Neural cell (in vitro differentiated cells): ENCODE measurements at regions not wholly inside any gene's neighbourhood (a gene's known extent, or its start where the extent isn't known, plus 50 kb on each side); places are given as distances from the start of the nearest gene placed in this dataset.

Experiments used
- H2AFZ ChIP-seq: fragments of 200-600, 300-800 bp; sonication (generic), shearing (Covaris generic); 2 replicates; pipeline ENCODE4 v1.6.0; 2014; ENCODE audit warnings: low read depth, mild to moderate bottlenecking, antibody characterized with exemption, low read length, moderate library complexity
- H3F3A ChIP-seq: fragments of 200-600 bp; shearing (Covaris generic); 2 replicates; pipeline ENCODE4 v1.6.1; 2016; ENCODE audit warnings: mild to moderate bottlenecking, moderate library complexity, mixed read lengths, antibody characterized with exemption, low read length; ENCODE audit not compliant: insufficient read depth, poor library complexity, severe bottlenecking
- H3K27ac ChIP-seq: fragments of 200-600, 300-800 bp; sonication (generic), shearing (Covaris generic); 2 replicates; pipeline ENCODE4 v1.5.1; 2014; ENCODE audit warnings: mild to moderate bottlenecking, low read length, moderate library complexity
- H3K27me3 ChIP-seq: fragments of 300-800, 200-600 bp; sonication (generic), shearing (Covaris generic); 2 replicates; pipeline ENCODE4 v1.6.0; 2014; ENCODE audit warnings: mild to moderate bottlenecking, low read depth, low read length, moderate library complexity; ENCODE audit not compliant: insufficient read depth
- H3K36me3 ChIP-seq: fragments of 300-800, 200-600 bp; sonication (generic), shearing (Covaris generic); 2 replicates; pipeline ENCODE4 v1.5.1; 2014; ENCODE audit warnings: mild to moderate bottlenecking, antibody characterized with exemption, low read length, moderate library complexity; ENCODE audit not compliant: insufficient read depth
- H3K4me2 ChIP-seq: fragments of 300-800, 200-600 bp; sonication (generic), shearing (Covaris generic); 2 replicates; pipeline ENCODE4 v1.6.0; 2014; ENCODE audit warnings: mild to moderate bottlenecking, low read length
- H3K4me3 ChIP-seq: fragments of 300-800, 200-600 bp; sonication (generic), shearing (Covaris generic); 2 replicates; pipeline ENCODE4 v1.5.1; 2014; ENCODE audit warnings: mild to moderate bottlenecking, low read length, moderate library complexity
- H3K79me2 ChIP-seq: fragments of 200-600 bp; shearing (Covaris generic); replicated peaks from 2 replicates; pipeline ENCODE4 v1.6.0; 2014; ENCODE audit warnings: mild to moderate bottlenecking, low read length, moderate library complexity; ENCODE audit not compliant: insufficient read depth
- H3K9ac ChIP-seq: fragments of 300-800, 200-600 bp; sonication (generic), shearing (Covaris generic); 2 replicates; pipeline ENCODE4 v1.6.1; 2016; ENCODE audit warnings: mild to moderate bottlenecking, low read length, mixed read lengths
- H3K9me2 ChIP-seq: fragments of 200-600 bp; shearing (Covaris generic); 2 replicates; pipeline ENCODE4 v1.6.1; 2016; ENCODE audit warnings: mild to moderate bottlenecking, low read length, mixed read lengths; ENCODE audit not compliant: insufficient read depth
- H3K9me3 ChIP-seq: fragments of 200-600, 300-800 bp; sonication (generic), shearing (Covaris generic); 2 replicates; pipeline ENCODE4 v1.6.1; 2016; ENCODE audit warnings: mild to moderate bottlenecking, mixed run types, low read length, moderate library complexity, mixed read lengths
- H4K20me1 ChIP-seq: fragments of 200-600 bp; shearing (Covaris generic); 2 replicates; pipeline ENCODE4 v1.6.1; 2016; ENCODE audit warnings: mild to moderate bottlenecking, mixed run types; ENCODE audit not compliant: insufficient read depth
- EP300 ChIP-seq: fragments of 450-650 bp; conservative IDR thresholded peaks from 2 replicates; pipeline ENCODE4 v1.6.1; 2014; ENCODE audit warnings: antibody characterized with exemption, mild to moderate bottlenecking, moderate library complexity; ENCODE audit not compliant: poor library complexity, severe bottlenecking
- EZH2 ChIP-seq: fragments of 200-600, 300-800 bp; shearing (Covaris generic), sonication (generic); IDR thresholded peaks from 2 replicates; pipeline ENCODE4 v1.6.1; 2014; ENCODE audit warnings: antibody characterized with exemption, low read length, borderline replicate concordance, mild to moderate bottlenecking; ENCODE audit not compliant: insufficient read depth, poor library complexity, severe bottlenecking
- MXI1 ChIP-seq: fragments of 450-650 bp; conservative IDR thresholded peaks from 2 replicates; pipeline ENCODE4 v1.6.1; 2014; ENCODE audit warnings: antibody characterized with exemption, mild to moderate bottlenecking; ENCODE audit not compliant: poor library complexity, severe bottlenecking
- POLR2AphosphoS5 ChIP-seq: IDR thresholded peaks from 2 replicates; pipeline ENCODE4 v1.6.1; 2012
- RAD21 ChIP-seq: fragments of 450-650 bp; conservative IDR thresholded peaks from 2 replicates; pipeline ENCODE4 v1.6.1; 2014; ENCODE audit warnings: antibody characterized with exemption, mild to moderate bottlenecking, moderate library complexity
- REST ChIP-seq: IDR thresholded peaks from 2 replicates; pipeline ENCODE4 v1.6.1; 2012; ENCODE audit warnings: borderline replicate concordance
- SMC3 ChIP-seq: fragments of 450-650 bp; conservative IDR thresholded peaks from 2 replicates; pipeline ENCODE4 v1.6.1; 2014; ENCODE audit warnings: antibody characterized with exemption, mild to moderate bottlenecking, moderate library complexity; ENCODE audit not compliant: poor library complexity
- TAF1 ChIP-seq: IDR thresholded peaks from 2 replicates; pipeline ENCODE4 v1.6.1; 2012; ENCODE audit warnings: low read depth
- TF ChIP-seq, protein P1 (sequence below): fragments of 450-650 bp; IDR thresholded peaks from 2 replicates; pipeline ENCODE4 v1.5.1; 2014; ENCODE audit warnings: antibody characterized with exemption, mild to moderate bottlenecking, moderate library complexity; ENCODE audit not compliant: poor library complexity, severe bottlenecking

GRCh38 chr1:192756314-192756713 is 52.5 kb upstream of the RGS2 start:
- H4K20me1 ChIP-seq = no peaks in the 10 kb centered on the region
- no peak overlapping the region for H2AFZ ChIP-seq
- no peaks in the 10 kb centered on the region for H3K36me3 ChIP-seq
- H3K9me2 ChIP-seq = no peaks in the 10 kb centered on the region
- H3K27me3 ChIP-seq = no peaks in the 10 kb centered on the region
- no peak for TF ChIP-seq REST
- TF ChIP-seq EZH2 = no peak
- no peak for TF ChIP-seq EP300
- no peak for TF ChIP-seq TAF1
- no peak for TF ChIP-seq RAD21
- TF ChIP-seq, protein P1, sequence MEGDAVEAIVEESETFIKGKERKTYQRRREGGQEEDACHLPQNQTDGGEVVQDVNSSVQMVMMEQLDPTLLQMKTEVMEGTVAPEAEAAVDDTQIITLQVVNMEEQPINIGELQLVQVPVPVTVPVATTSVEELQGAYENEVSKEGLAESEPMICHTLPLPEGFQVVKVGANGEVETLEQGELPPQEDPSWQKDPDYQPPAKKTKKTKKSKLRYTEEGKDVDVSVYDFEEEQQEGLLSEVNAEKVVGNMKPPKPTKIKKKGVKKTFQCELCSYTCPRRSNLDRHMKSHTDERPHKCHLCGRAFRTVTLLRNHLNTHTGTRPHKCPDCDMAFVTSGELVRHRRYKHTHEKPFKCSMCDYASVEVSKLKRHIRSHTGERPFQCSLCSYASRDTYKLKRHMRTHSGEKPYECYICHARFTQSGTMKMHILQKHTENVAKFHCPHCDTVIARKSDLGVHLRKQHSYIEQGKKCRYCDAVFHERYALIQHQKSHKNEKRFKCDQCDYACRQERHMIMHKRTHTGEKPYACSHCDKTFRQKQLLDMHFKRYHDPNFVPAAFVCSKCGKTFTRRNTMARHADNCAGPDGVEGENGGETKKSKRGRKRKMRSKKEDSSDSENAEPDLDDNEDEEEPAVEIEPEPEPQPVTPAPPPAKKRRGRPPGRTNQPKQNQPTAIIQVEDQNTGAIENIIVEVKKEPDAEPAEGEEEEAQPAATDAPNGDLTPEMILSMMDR = no peak
- no peak for TF ChIP-seq MXI1
- no peak for TF ChIP-seq POLR2AphosphoS5
- no peak for TF ChIP-seq SMC3
- no peak overlapping the region for H3K9ac ChIP-seq
- no peaks in the 10 kb centered on the region for H3K79me2 ChIP-seq
- no peak overlapping the region for H3K27ac ChIP-seq
- no peaks in the 10 kb centered on the region for H3F3A ChIP-seq
- no peak overlapping the region for H3K4me3 ChIP-seq
- H3K9me3 ChIP-seq = no peaks in the 10 kb centered on the region
- no peak overlapping the region for H3K4me2 ChIP-seq

DNA sequence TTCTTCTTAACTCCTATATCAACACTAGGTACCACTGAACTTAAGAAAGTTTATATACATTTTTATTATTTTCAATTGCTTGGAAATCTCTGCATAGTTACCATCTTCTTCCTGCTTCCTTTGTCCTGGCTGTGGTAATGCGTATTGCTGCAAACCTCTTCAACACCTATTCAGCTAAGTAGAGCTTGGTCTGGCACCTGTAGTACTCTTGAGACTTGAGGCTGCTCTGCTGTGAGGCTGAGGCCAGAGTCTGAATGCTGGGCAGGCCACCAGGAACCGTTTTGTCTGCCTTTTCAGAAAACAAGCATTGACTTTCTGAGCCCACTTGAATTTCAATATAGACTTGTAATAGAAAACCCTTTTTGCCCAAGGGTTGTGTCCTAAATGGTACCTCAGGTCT is 52.0 kb upstream of the RGS2 start:
- Histone ChIP-seq H3K27me3 (no peaks in the 10 kb centered on the region), H3K79me2 (no peaks in the 10 kb centered on the region), H3K4me2 (no peak overlapping the region), H3K9ac (no peak overlapping the region), H3K9me2 (no peaks in the 10 kb centered on the region), H2AFZ (no peak overlapping the region), H3K27ac (no peak overlapping the region), H3F3A (no peaks in the 10 kb centered on the region), H3K36me3 (no peaks in the 10 kb centered on the region), H3K9me3 (no peaks in the 10 kb centered on the region), H4K20me1 (no peaks in the 10 kb centered on the region), H3K4me3 (no peak overlapping the region)
- TF ChIP-seq EP300 = no peak
- TF ChIP-seq SMC3 = no peak
- no peak for TF ChIP-seq TAF1
- TF ChIP-seq, protein P1 = no peak
- no peak for TF ChIP-seq REST
- TF ChIP-seq MXI1 = no peak
- no peak for TF ChIP-seq RAD21
- TF ChIP-seq POLR2AphosphoS5 = no peak
